ENCODE measurements at regions not wholly inside any gene's neighbourhood (a gene's known extent, or its start where the extent isn't known, plus 50 kb on each side); places are given as distances from the start of the nearest gene placed in this dataset.

DNA sequence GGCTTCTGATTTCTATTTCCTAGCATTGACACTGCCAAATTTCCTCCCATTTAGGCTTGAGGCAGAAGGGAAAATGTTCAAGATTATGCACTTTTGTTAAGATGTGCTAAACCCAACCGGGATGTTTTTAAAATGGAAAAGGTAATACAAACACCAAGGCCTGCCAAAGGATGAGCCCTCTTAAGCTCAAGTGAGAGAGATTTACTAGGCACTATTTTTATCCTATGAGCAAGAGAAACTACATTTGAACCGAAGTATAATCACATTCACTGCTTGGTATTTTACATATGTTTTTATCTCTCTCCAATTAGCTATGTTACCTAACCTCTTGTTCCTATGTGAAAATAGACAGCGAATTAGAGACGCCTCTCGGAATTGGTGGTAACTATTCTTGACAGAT is 295.8 kb downstream of the GABRB3 start:
- DNase-seq: no peak

GRCh38 chr15:26475554-26475953 is 297.3 kb downstream of the GABRB3 start:
- no peak for DNase-seq

- DNase-seq: no peak
Measured at GRCh38 chr15:26472661-26473060, 300.2 kb downstream of the GABRB3 start.

GRCh38 chr15:26461847-26462608 is 310.8 kb downstream of the GABRB3 start:
- DNase-seq: no peak

- no peak for DNase-seq
Measured at GRCh38 chr15:26460165-26460564, 312.7 kb downstream of the GABRB3 start.

DNA sequence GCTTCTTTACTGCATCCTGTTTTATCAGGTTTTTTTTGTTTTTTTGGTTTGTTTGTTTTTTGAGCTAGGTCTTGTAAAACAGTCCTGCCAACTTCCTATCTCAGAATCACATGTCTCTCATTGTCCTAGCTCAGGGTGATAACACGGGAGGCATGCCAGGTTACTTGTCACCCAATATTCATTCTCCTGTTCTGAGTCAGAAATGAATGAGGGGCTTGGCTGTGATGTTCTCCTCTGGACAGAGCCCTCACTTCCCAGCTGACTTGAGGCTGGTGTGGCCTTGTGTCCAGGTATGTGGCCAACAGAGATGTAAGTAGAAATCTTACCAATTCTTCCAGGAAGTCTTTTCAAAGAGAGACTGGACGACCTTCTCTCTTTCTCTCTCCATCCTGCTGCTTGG is 317.0 kb downstream of the GABRB3 start:
- no peak for DNase-seq

- DNase-seq: no peak
Measured at GRCh38 chr15:26453914-26454313, 319.0 kb downstream of the GABRB3 start.

GRCh38 chr15:26451995-26452394 is 320.9 kb downstream of the GABRB3 start:
- DNase-seq: no peak

- DNase-seq: no peak
Measured at GRCh38 chr15:26449291-26449690, 323.6 kb downstream of the GABRB3 start.

DNA sequence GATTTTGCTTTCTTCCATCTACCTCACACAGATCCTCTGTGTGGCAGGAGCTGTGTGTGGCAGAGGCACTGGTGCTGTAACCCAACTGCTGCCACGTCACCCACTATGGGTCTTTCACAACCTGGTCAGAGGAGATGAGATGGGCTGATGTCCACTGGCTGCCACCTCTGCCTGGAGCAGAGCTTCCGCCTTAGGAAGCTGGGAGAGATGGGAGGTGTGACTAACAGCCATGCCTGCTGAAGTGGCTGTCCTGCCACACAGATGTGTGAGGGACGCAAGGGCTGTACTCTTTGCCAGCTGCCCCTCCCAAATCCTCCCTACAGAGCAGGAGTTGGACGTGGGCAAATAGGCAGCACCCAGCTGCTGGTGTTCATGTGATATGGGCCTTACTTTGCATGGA is 329.5 kb downstream of the GABRB3 start:
- no peak for DNase-seq

- no peak for DNase-seq
Measured at GRCh38 chr15:26442680-26443079, 330.2 kb downstream of the GABRB3 start.

- DNase-seq: no peak
Measured at GRCh38 chr15:26439681-26440080, 333.2 kb downstream of the GABRB3 start.

DNA sequence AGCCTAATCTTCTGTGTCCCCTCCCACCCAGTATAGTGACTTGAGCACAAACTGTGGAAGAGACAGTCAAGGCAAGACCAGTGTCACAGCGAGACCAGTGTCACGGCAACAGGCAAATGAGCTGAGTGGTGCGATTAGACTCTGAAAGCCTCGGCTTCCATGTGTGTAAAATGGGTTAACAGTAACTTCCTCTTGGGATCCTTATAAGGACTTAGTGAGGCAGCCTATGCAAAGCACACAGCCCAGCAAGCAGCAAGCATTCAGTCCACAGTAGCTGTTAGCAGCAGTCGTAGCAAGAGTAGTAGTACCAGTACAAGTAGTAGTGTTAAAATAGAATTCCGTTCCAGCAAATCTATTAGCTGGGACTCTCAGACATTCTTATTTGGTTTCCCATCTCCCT is 334.1 kb downstream of the GABRB3 start:
- DNase-seq: no peak

DNA sequence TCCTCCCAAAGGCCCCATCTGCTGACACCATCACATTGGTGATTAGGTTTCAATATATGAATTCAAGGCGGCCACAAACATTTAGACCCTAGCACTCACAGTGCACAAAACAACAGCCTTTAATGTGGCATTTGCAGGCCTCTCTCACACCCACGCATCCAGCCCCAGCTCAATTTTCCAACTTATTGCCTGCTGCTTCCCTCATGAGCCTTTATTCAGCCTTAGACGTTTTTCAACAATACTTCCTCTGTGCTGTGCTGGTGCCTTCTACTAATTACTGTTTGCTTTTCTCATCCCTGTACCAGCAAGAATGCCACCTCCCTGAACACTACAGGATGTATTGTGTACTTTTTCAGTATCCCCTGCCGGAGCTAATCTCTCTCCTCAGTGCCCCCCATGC is 334.6 kb downstream of the GABRB3 start:
- no peak for DNase-seq

- DNase-seq: no peak
Measured at GRCh38 chr15:26433818-26434217, 339.0 kb downstream of the GABRB3 start.

DNA sequence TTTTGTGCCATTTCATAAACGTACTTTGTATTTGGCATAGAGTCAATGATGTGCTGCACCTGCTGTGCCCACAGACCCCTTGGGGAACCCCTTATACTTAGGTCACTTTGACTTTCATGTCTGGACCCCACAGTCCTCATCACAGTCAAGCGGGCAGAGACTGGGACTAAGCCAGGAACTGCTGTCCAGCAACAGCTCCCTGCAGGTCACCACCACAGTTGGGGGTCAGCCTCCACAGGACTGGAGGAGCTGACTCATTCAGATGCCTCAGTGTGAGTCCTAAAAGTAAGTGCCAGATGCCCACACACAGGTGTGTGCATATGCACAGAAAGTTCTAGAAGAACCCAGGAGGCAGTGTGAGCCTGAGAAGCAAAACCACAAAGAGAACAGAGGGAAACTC is 339.8 kb downstream of the GABRB3 start:
- DNase-seq: no peak

DNA sequence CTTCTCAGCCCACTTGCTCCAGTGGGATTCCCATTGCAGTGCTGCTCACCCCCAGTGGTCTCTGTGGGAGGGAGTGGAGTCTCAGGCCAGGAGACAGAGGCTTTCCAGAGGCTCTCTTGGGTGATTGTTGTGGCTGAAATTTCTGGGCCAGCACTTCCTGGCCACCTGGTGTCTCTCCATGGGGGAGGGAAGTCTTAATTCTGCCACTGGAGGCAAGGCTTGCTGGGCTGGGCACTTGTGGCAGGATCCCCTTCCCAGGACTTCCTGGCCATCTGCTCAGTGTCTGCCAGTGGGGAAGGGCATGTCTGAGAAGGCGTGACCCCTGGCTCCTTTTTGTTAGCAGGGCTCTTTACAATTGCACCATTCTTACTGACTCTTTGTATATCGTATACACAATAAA is 351.8 kb downstream of the GABRB3 start:
- no peak for DNase-seq

- no peak for DNase-seq
Measured at GRCh38 chr15:26395624-26396023, 377.2 kb downstream of the GABRB3 start.

- DNase-seq: no peak
Measured at GRCh38 chr15:26394801-26395200, 378.1 kb downstream of the GABRB3 start.

GRCh38 chr15:26392956-26393355 is 379.9 kb downstream of the GABRB3 start:
- DNase-seq: no peak

DNA sequence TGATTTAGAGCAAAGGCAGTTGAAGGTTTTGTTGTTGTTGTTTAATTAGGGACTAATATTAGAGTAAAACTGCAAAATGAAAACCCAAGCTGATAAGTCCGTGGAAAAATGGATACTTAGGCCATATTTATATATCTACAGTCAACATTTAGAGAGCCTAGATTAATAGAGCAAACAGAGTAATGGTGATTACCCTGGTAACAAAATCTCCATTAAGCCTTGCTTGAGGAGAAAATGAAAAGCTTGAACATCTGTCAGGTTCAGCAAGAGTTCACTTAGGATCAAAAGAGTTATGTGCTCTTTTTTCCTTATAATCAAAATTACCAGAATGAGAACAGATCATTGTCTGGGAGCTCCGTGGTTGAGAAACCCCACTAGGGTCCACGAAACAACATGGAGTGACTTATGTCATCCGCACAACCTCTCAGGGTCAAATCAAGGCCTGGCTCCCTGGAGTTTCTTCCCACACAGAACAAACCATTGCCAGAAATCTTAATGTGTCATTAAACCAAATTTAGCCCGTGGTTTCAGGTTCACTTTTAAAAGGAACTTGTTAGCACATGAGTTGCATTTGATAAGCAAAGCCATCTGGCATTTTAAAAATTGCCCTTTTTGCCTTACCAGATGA is 381.2 kb downstream of the GABRB3 start:
- no peak for DNase-seq

GRCh38 chr15:26382444-26383072 is 390.3 kb downstream of the GABRB3 start:
- no peak for DNase-seq

DNA sequence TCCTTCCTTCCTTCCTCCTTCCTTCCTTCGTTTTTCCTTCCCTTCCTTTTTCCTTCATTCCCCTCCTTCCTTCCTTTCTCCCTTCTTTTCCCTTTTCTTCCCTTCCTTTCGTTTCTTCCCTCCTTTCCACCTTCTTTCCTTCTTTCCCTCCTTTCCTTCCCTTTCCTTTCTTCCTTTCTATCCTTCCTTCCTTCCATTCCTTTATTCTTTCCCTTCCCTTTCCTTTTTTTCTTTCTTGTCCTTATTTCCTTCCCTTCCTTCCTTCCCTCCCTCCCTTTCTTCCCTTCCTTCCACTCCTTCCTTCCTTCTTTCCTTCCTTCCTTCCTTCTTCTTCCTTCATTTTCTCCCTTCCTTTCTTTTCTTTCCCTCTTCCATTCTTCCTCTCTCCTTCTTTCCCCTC is 394.6 kb downstream of the GABRB3 start:
- no peak for DNase-seq

DNA sequence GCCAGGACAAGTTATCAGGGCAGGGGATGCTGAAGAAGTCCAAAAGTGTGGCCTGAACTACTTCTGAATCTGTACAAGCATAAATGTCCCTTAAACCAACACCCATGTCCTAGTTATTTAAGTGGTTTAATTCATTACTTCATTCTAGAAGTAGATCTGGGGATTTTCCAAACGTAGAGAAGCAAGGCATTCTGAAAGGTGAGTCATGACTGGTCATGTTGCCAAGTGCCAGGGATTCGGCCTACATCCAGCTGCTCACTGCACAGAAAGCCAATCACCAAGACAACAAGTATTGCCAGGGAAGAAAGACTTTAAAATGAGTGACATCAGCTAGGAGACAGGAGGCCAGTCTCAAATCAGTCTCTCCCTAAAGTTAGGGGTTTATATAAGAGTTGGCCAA is 396.6 kb downstream of the GABRB3 start:
- DNase-seq: no peak

Data from CD4-positive, alpha-beta T cell treated with Interferon gamma for 1 hour (primary cell).